ENCODE measurements at regions not wholly inside any gene's neighbourhood (a gene's known extent, or its start where the extent isn't known, plus 50 kb on each side); places are given as distances from the start of the nearest gene placed in this dataset.

DNA sequence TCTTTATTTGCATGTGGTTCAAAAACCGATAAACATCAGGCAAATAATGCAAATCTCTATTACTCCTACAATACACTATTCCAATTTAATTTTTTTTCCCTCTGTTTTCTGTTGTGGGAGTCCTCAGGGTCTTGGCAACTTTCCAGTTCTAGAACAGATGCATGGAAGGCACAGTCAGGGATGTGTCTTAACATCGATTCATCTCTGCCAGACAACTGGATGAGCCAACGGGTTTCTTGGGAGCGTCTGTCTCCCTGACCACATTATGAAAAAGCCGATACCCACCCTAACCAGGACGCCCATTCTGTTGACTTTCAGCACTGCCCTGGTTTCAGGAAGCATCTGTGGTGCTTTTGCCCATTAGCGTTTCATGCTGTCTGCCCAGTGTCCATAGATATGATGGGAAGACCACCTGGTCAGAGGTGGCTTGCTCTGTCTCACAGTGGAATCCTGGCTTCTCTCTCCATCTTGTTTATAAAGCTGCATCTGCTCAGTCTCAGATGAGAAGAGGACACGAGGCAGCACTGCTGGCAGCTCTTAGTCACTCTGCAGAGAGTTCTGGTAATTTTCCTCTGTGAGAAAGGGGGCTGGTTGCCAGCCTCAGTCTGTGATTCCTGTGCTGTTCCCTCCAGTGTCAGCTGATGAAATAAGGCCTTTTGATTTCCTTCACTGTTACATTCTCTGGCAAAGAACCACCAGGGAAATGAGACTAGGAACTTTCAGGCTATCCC, 57.9 kb upstream of the KCNE4 start:
- no peaks in the 10 kb centered on the region for H3K27me3 ChIP-seq

GRCh38 chr2:222998459-222998858, 53.5 kb upstream of the KCNE4 start:
- H3K36me3 ChIP-seq = no peaks in the 10 kb centered on the region
- no peaks in the 10 kb centered on the region for H3K27me3 ChIP-seq
- DNase-seq = no peak
- no peak overlapping the region for H3K27ac ChIP-seq
- H3K4me3 ChIP-seq = no peak overlapping the region
- H3K9me3 ChIP-seq (replicated peaks) = no peaks in the 10 kb centered on the region
- H3K4me1 ChIP-seq = no peaks in the 10 kb centered on the region

More for the DNA sequence above, 57.9 kb upstream of the KCNE4 start:
- Histone ChIP-seq H3K4me3 (no peak overlapping the region), H3K36me3 (no peaks in the 10 kb centered on the region), H3K27ac (no peak overlapping the region), H3K4me1 (no peaks in the 10 kb centered on the region), H3K9me3 (replicated peaks) (no peaks in the 10 kb centered on the region)
- peak in 1 of 2 experiments; percentile 41 for DNase-seq

DNA sequence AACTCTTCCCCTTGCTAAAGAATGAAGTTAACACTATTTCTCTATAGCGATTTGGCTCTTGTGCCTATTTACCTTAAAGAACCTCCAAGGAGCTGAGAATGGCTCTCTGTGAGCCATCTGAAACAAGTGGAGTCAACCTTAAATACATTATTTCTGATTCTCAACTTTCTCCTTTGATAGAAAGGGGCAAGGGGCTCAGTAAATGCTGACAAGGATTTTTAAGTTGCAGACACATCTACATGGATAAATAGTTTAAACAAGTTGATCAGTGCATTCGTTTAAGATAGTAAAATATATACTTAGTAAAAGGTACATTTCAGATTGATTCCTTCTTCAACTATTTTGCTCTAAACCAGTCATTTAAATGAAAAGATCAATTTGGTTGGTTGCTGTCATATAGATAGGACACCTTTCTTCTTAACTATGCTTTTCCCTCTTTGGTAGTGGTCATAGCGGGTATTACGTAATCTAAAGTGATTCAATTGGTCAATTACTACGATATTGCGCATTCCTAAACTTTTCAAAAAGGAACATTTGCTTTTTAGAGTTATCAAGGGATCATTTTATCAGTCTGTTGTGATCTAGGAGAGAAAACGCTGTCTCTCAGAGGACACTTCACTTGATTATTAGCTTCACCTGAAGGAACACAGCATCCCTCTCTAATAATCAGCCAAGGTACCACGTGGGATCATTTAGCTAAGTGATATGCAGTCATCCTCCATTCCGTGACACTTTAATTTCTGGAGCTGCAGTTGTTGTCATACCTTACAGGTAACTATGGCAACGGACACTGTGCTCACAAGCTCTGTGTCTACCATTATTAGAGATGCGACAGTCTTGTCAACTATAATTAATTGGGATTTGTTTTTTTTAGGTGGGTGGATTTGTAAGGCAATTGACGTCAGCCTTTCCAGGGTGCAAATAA, 50.9 kb upstream of the KCNE4 start:
- H3K27ac ChIP-seq = no peak overlapping the region
- H3K4me3 ChIP-seq = no peak overlapping the region
- H3K27me3 ChIP-seq = no peaks in the 10 kb centered on the region
- no peaks in the 10 kb centered on the region for H3K36me3 ChIP-seq
- no peak for DNase-seq
- no peaks in the 10 kb centered on the region for H3K4me1 ChIP-seq
- no peaks in the 10 kb centered on the region for H3K9me3 ChIP-seq (replicated peaks)

GRCh38 chr2:223001797-223002175, 50.2 kb upstream of the KCNE4 start:
- no peaks in the 10 kb centered on the region for H3K27me3 ChIP-seq
- H3K36me3 ChIP-seq = no peaks in the 10 kb centered on the region
- no peak for DNase-seq
- no peak overlapping the region for H3K4me3 ChIP-seq
- no peaks in the 10 kb centered on the region for H3K4me1 ChIP-seq
- H3K27ac ChIP-seq = no peak overlapping the region
- H3K9me3 ChIP-seq (replicated peaks) = no peaks in the 10 kb centered on the region
